ENCODE measurements at regions not wholly inside any gene's neighbourhood (a gene's known extent, or its start where the extent isn't known, plus 50 kb on each side); places are given as distances from the start of the nearest gene placed in this dataset.
"Not testable (repeated sequence)": the region's sequence is repeated elsewhere in the genome, so short reads cannot be mapped to it uniquely, and the experiment has no call there.

- no peak for DNase-seq (ENCODE audit: low read depth)
These were observed 431.0 kb upstream of the SLC30A5 start for GRCh38 chr5:68662804-68663307.

GRCh38 chr5:68669864-68670575 is 423.8 kb upstream of the SLC30A5 start:
- DNase-seq (ENCODE audit: low read depth): no peak

GRCh38 chr5:68673106-68673822 is 420.6 kb upstream of the SLC30A5 start:
- no peak for DNase-seq (ENCODE audit: low read depth)

GRCh38 chr5:68673823-68674180 is 420.0 kb upstream of the SLC30A5 start:
- DNase-seq (ENCODE audit: low read depth): no peak

- no peak for DNase-seq (ENCODE audit: low read depth)
These were observed 414.8 kb upstream of the SLC30A5 start for GRCh38 chr5:68679041-68679440.

- no peak for DNase-seq (ENCODE audit: low read depth)
These were observed 413.4 kb upstream of the SLC30A5 start for GRCh38 chr5:68680366-68680765.

GRCh38 chr5:68681929-68682328 is 411.9 kb upstream of the SLC30A5 start:
- no peak for DNase-seq (ENCODE audit: low read depth)

- no peak for DNase-seq (ENCODE audit: low read depth)
These were observed 411.2 kb upstream of the SLC30A5 start for GRCh38 chr5:68682400-68683160.

GRCh38 chr5:68683632-68684036 is 410.2 kb upstream of the SLC30A5 start:
- DNase-seq (ENCODE audit: low read depth): no peak

GRCh38 chr5:68685863-68686262 is 408.0 kb upstream of the SLC30A5 start:
- DNase-seq (ENCODE audit: low read depth): no peak

GRCh38 chr5:68688547-68688946 is 405.3 kb upstream of the SLC30A5 start:
- DNase-seq (ENCODE audit: low read depth): no peak

- DNase-seq (ENCODE audit: low read depth): no peak
These were observed 404.8 kb upstream of the SLC30A5 start for GRCh38 chr5:68689010-68689409.

- DNase-seq (ENCODE audit: low read depth): not testable (repeated sequence)
These were observed 401.9 kb upstream of the SLC30A5 start for GRCh38 chr5:68691874-68692273.

- no peak for DNase-seq (ENCODE audit: low read depth)
These were observed 395.5 kb upstream of the SLC30A5 start for GRCh38 chr5:68698025-68698940.

- no peak for DNase-seq (ENCODE audit: low read depth)
These were observed 393.8 kb upstream of the SLC30A5 start for GRCh38 chr5:68699966-68700365.

- no peak for DNase-seq (ENCODE audit: low read depth)
These were observed 386.2 kb upstream of the SLC30A5 start for GRCh38 chr5:68707575-68707974.

- no peak for DNase-seq (ENCODE audit: low read depth)
These were observed 385.5 kb upstream of the SLC30A5 start for GRCh38 chr5:68708156-68708841.

- DNase-seq (ENCODE audit: low read depth): no peak
These were observed 385.0 kb upstream of the SLC30A5 start for GRCh38 chr5:68708842-68709170.

GRCh38 chr5:68709239-68709638 is 384.6 kb upstream of the SLC30A5 start:
- no peak for DNase-seq (ENCODE audit: low read depth)

- no peak for DNase-seq (ENCODE audit: low read depth)
These were observed 383.3 kb upstream of the SLC30A5 start for GRCh38 chr5:68710514-68710913.
